Smooth muscle cell (in vitro differentiated cells): ENCODE measurements at regions not wholly inside any gene's neighbourhood (a gene's known extent, or its start where the extent isn't known, plus 50 kb on each side); places are given as distances from the start of the nearest gene placed in this dataset.

Experiments
- DNase-seq: peaks from one replicate; lab custom pipeline; 2025; ENCODE audit not compliant: unreplicated experiment; lab: John Stamatoyannopoulos, UW
- H2AFZ ChIP-seq: fragments of 200-600 bp; sonication (generic); 2 replicates; pipeline ENCODE4 v1.6.0; 2016; ENCODE audit warnings: antibody characterized with exemption, low read depth, mild to moderate bottlenecking
- H3F3A ChIP-seq: fragments of 200-600 bp; sonication (generic); 2 replicates; pipeline ENCODE4 v1.6.0; 2017; ENCODE audit warnings: antibody characterized with exemption, low read depth
- H3K27ac ChIP-seq: fragments of 200-600 bp; sonication (generic); 2 replicates; pipeline ENCODE4 v1.5.1; 2016; ENCODE audit warnings: low read depth, mild to moderate bottlenecking
- H3K27me3 ChIP-seq: fragments of 200-600 bp; sonication (generic); 2 replicates; pipeline ENCODE4 v1.6.1; 2016; ENCODE audit warnings: low read depth, mild to moderate bottlenecking
- H3K36me3 ChIP-seq: fragments of 200-600 bp; sonication (generic); 2 replicates; pipeline ENCODE4 v1.5.1; 2016; ENCODE audit warnings: low read depth
- H3K4me1 ChIP-seq: fragments of 200-600 bp; sonication (generic); 2 replicates; pipeline ENCODE4 v1.5.1; 2016; ENCODE audit warnings: low read depth
- H3K4me2 ChIP-seq: fragments of 200-600 bp; sonication (generic); 2 replicates; pipeline ENCODE4 v1.6.0; 2016; ENCODE audit warnings: mild to moderate bottlenecking
- H3K4me3 ChIP-seq: fragments of 200-600 bp; sonication (generic); 2 replicates; pipeline ENCODE4 v1.5.1; 2016; ENCODE audit warnings: mild to moderate bottlenecking
- H3K79me2 ChIP-seq: fragments of 200-600 bp; sonication (generic); 2 replicates; pipeline ENCODE4 v1.6.0; 2016; ENCODE audit warnings: low read depth, mild to moderate bottlenecking
- H3K9ac ChIP-seq: fragments of 200-600 bp; sonication (generic); 2 replicates; pipeline ENCODE4 v1.6.0; 2016; ENCODE audit warnings: low read depth
- H3K9me3 ChIP-seq: fragments of 200-600 bp; sonication (generic); replicated peaks from 2 replicates; pipeline ENCODE4 v1.5.1; 2016; ENCODE audit warnings: low read depth
- H4K20me1 ChIP-seq: fragments of 200-600 bp; sonication (generic); 2 replicates; pipeline ENCODE4 v1.6.0; 2016; ENCODE audit warnings: low read depth
- WGBS: methylation state at CpG from one replicate; pipeline ENCODE4 v1.1.7; 2016; ENCODE audit warnings: low lambda C conversion rate; 5-methylcytosine and 5-hydroxymethylcytosine counted together
- TF ChIP-seq, protein P1 (sequence below): fragments of 200-600 bp; sonication (generic); IDR thresholded peaks from 2 replicates; pipeline ENCODE4 v1.5.1; 2017; ENCODE audit warnings: borderline replicate concordance, mild to moderate bottlenecking, antibody characterized with exemption; ENCODE audit not compliant: insufficient read depth, poor library complexity, severe bottlenecking

GRCh38 chr3:132265488-132265887 lies 51.7 kb upstream of the ACP3 start:
- H3K4me3 ChIP-seq, result no peak overlapping the region
- peaks cover 3% of the 10 kb centered on the region for H3K4me1 ChIP-seq
- no peak overlapping the region for H2AFZ ChIP-seq
- no peaks in the 10 kb centered on the region for H4K20me1 ChIP-seq
- H3K9me3 ChIP-seq, result no peaks in the 10 kb centered on the region
- no peak overlapping the region for H3K27ac ChIP-seq
- peaks cover 2% of the 10 kb centered on the region for H3F3A ChIP-seq
- no peaks in the 10 kb centered on the region for H3K36me3 ChIP-seq
- no peaks in the 10 kb centered on the region for H3K27me3 ChIP-seq
- no peak for DNase-seq
- no peaks in the 10 kb centered on the region for H3K79me2 ChIP-seq
- H3K4me2 ChIP-seq, result no peak overlapping the region
- 94% methylated on average over 3 of the region's 3 CpGs for WGBS
- TF ChIP-seq, protein P1, sequence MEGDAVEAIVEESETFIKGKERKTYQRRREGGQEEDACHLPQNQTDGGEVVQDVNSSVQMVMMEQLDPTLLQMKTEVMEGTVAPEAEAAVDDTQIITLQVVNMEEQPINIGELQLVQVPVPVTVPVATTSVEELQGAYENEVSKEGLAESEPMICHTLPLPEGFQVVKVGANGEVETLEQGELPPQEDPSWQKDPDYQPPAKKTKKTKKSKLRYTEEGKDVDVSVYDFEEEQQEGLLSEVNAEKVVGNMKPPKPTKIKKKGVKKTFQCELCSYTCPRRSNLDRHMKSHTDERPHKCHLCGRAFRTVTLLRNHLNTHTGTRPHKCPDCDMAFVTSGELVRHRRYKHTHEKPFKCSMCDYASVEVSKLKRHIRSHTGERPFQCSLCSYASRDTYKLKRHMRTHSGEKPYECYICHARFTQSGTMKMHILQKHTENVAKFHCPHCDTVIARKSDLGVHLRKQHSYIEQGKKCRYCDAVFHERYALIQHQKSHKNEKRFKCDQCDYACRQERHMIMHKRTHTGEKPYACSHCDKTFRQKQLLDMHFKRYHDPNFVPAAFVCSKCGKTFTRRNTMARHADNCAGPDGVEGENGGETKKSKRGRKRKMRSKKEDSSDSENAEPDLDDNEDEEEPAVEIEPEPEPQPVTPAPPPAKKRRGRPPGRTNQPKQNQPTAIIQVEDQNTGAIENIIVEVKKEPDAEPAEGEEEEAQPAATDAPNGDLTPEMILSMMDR, result no peak
- no peak overlapping the region for H3K9ac ChIP-seq

GRCh38 chr3:132267391-132267993 lies 49.7 kb upstream of the ACP3 start:
- no peak overlapping the region for H3K9ac ChIP-seq
- DNase-seq, result no peak
- no peak overlapping the region for H3K4me2 ChIP-seq
- H3F3A ChIP-seq, result peaks cover 2% of the 10 kb centered on the region
- H3K27me3 ChIP-seq, result no peaks in the 10 kb centered on the region
- no peak overlapping the region for H3K4me3 ChIP-seq
- WGBS, result 93% methylated on average over 4 of the region's 4 CpGs
- no peaks in the 10 kb centered on the region for H3K4me1 ChIP-seq
- no peaks in the 10 kb centered on the region for H3K36me3 ChIP-seq
- TF ChIP-seq, protein P1, result no peak
- no peak overlapping the region for H3K27ac ChIP-seq
- no peak overlapping the region for H2AFZ ChIP-seq
- H4K20me1 ChIP-seq, result no peaks in the 10 kb centered on the region
- no peaks in the 10 kb centered on the region for H3K79me2 ChIP-seq
- no peaks in the 10 kb centered on the region for H3K9me3 ChIP-seq
